ENCODE measurements at regions not wholly inside any gene's neighbourhood (a gene's known extent, or its start where the extent isn't known, plus 50 kb on each side); places are given as distances from the start of the nearest gene placed in this dataset.

DNA sequence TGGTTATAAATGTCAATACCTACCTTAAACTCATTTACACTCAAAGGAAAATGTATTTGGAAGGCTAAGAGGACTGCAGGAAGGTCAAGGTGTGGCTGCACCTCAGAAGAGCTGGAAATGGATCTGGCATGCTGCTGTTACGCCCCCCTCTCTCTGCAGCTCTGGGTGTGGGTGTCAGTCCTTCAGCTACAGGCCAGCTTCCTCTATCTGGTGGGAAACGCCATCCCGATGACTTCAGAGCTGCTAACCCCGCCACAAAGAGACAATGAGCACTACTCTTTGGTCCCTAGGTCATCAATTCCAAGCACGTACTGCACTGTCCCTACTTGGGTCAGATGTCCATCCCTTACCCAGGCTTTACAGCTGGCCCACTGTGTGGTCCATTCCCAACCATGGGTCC is 74.2 kb downstream of the TEX35 start:
- TF ChIP-seq, protein P1, sequence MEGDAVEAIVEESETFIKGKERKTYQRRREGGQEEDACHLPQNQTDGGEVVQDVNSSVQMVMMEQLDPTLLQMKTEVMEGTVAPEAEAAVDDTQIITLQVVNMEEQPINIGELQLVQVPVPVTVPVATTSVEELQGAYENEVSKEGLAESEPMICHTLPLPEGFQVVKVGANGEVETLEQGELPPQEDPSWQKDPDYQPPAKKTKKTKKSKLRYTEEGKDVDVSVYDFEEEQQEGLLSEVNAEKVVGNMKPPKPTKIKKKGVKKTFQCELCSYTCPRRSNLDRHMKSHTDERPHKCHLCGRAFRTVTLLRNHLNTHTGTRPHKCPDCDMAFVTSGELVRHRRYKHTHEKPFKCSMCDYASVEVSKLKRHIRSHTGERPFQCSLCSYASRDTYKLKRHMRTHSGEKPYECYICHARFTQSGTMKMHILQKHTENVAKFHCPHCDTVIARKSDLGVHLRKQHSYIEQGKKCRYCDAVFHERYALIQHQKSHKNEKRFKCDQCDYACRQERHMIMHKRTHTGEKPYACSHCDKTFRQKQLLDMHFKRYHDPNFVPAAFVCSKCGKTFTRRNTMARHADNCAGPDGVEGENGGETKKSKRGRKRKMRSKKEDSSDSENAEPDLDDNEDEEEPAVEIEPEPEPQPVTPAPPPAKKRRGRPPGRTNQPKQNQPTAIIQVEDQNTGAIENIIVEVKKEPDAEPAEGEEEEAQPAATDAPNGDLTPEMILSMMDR (IDR thresholded peaks at IDR 0.05 in 4 of 5, conservative IDR thresholded peaks at IDR 0.05 in 1 of 5) = no peak
- no peak for TF ChIP-seq POLR2A (IDR thresholded peaks at IDR 0.05)

Data from gastrocnemius medialis (tissue), 4 donors.